Neural cell (in vitro differentiated cells): ENCODE measurements at regions not wholly inside any gene's neighbourhood (a gene's known extent, or its start where the extent isn't known, plus 50 kb on each side); places are given as distances from the start of the nearest gene placed in this dataset.

Source experiments
- H2AFZ ChIP-seq: fragments of 200-600, 300-800 bp; sonication (generic), shearing (Covaris generic); 2 replicates; pipeline ENCODE4 v1.6.0; 2014; ENCODE audit warnings: low read depth, mild to moderate bottlenecking, antibody characterized with exemption, low read length, moderate library complexity
- H3F3A ChIP-seq: fragments of 200-600 bp; shearing (Covaris generic); 2 replicates; pipeline ENCODE4 v1.6.1; 2016; ENCODE audit warnings: mild to moderate bottlenecking, moderate library complexity, mixed read lengths, antibody characterized with exemption, low read length; ENCODE audit not compliant: insufficient read depth, poor library complexity, severe bottlenecking
- H3K27ac ChIP-seq: fragments of 200-600, 300-800 bp; sonication (generic), shearing (Covaris generic); 2 replicates; pipeline ENCODE4 v1.5.1; 2014; ENCODE audit warnings: mild to moderate bottlenecking, low read length, moderate library complexity
- H3K27me3 ChIP-seq: fragments of 300-800, 200-600 bp; sonication (generic), shearing (Covaris generic); 2 replicates; pipeline ENCODE4 v1.6.0; 2014; ENCODE audit warnings: mild to moderate bottlenecking, low read depth, low read length, moderate library complexity; ENCODE audit not compliant: insufficient read depth
- H3K36me3 ChIP-seq: fragments of 300-800, 200-600 bp; sonication (generic), shearing (Covaris generic); 2 replicates; pipeline ENCODE4 v1.5.1; 2014; ENCODE audit warnings: mild to moderate bottlenecking, antibody characterized with exemption, low read length, moderate library complexity; ENCODE audit not compliant: insufficient read depth
- H3K4me2 ChIP-seq: fragments of 300-800, 200-600 bp; sonication (generic), shearing (Covaris generic); 2 replicates; pipeline ENCODE4 v1.6.0; 2014; ENCODE audit warnings: mild to moderate bottlenecking, low read length
- H3K4me3 ChIP-seq: fragments of 300-800, 200-600 bp; sonication (generic), shearing (Covaris generic); 2 replicates; pipeline ENCODE4 v1.5.1; 2014; ENCODE audit warnings: mild to moderate bottlenecking, low read length, moderate library complexity
- H3K79me2 ChIP-seq: fragments of 200-600 bp; shearing (Covaris generic); replicated peaks from 2 replicates; pipeline ENCODE4 v1.6.0; 2014; ENCODE audit warnings: mild to moderate bottlenecking, low read length, moderate library complexity; ENCODE audit not compliant: insufficient read depth
- H3K9ac ChIP-seq: fragments of 300-800, 200-600 bp; sonication (generic), shearing (Covaris generic); 2 replicates; pipeline ENCODE4 v1.6.1; 2016; ENCODE audit warnings: mild to moderate bottlenecking, low read length, mixed read lengths
- H3K9me2 ChIP-seq: fragments of 200-600 bp; shearing (Covaris generic); 2 replicates; pipeline ENCODE4 v1.6.1; 2016; ENCODE audit warnings: mild to moderate bottlenecking, low read length, mixed read lengths; ENCODE audit not compliant: insufficient read depth
- H3K9me3 ChIP-seq: fragments of 200-600, 300-800 bp; sonication (generic), shearing (Covaris generic); 2 replicates; pipeline ENCODE4 v1.6.1; 2016; ENCODE audit warnings: mild to moderate bottlenecking, mixed run types, low read length, moderate library complexity, mixed read lengths
- H4K20me1 ChIP-seq: fragments of 200-600 bp; shearing (Covaris generic); 2 replicates; pipeline ENCODE4 v1.6.1; 2016; ENCODE audit warnings: mild to moderate bottlenecking, mixed run types; ENCODE audit not compliant: insufficient read depth
- CTCF ChIP-seq: fragments of 450-650 bp; IDR thresholded peaks from 2 replicates; pipeline ENCODE4 v1.5.1; 2014; ENCODE audit warnings: antibody characterized with exemption, mild to moderate bottlenecking, moderate library complexity; ENCODE audit not compliant: poor library complexity, severe bottlenecking
- EP300 ChIP-seq: fragments of 450-650 bp; conservative IDR thresholded peaks from 2 replicates; pipeline ENCODE4 v1.6.1; 2014; ENCODE audit warnings: antibody characterized with exemption, mild to moderate bottlenecking, moderate library complexity; ENCODE audit not compliant: poor library complexity, severe bottlenecking
- EZH2 ChIP-seq: fragments of 200-600, 300-800 bp; shearing (Covaris generic), sonication (generic); IDR thresholded peaks from 2 replicates; pipeline ENCODE4 v1.6.1; 2014; ENCODE audit warnings: antibody characterized with exemption, low read length, borderline replicate concordance, mild to moderate bottlenecking; ENCODE audit not compliant: insufficient read depth, poor library complexity, severe bottlenecking
- MXI1 ChIP-seq: fragments of 450-650 bp; conservative IDR thresholded peaks from 2 replicates; pipeline ENCODE4 v1.6.1; 2014; ENCODE audit warnings: antibody characterized with exemption, mild to moderate bottlenecking; ENCODE audit not compliant: poor library complexity, severe bottlenecking
- POLR2AphosphoS5 ChIP-seq: IDR thresholded peaks from 2 replicates; pipeline ENCODE4 v1.6.1; 2012
- RAD21 ChIP-seq: fragments of 450-650 bp; conservative IDR thresholded peaks from 2 replicates; pipeline ENCODE4 v1.6.1; 2014; ENCODE audit warnings: antibody characterized with exemption, mild to moderate bottlenecking, moderate library complexity
- SMC3 ChIP-seq: fragments of 450-650 bp; conservative IDR thresholded peaks from 2 replicates; pipeline ENCODE4 v1.6.1; 2014; ENCODE audit warnings: antibody characterized with exemption, mild to moderate bottlenecking, moderate library complexity; ENCODE audit not compliant: poor library complexity
- TAF1 ChIP-seq: IDR thresholded peaks from 2 replicates; pipeline ENCODE4 v1.6.1; 2012; ENCODE audit warnings: low read depth
- TF ChIP-seq, protein P1 (sequence below): IDR thresholded peaks from 2 replicates; pipeline ENCODE4 v1.6.1; 2012; ENCODE audit warnings: borderline replicate concordance

DNA sequence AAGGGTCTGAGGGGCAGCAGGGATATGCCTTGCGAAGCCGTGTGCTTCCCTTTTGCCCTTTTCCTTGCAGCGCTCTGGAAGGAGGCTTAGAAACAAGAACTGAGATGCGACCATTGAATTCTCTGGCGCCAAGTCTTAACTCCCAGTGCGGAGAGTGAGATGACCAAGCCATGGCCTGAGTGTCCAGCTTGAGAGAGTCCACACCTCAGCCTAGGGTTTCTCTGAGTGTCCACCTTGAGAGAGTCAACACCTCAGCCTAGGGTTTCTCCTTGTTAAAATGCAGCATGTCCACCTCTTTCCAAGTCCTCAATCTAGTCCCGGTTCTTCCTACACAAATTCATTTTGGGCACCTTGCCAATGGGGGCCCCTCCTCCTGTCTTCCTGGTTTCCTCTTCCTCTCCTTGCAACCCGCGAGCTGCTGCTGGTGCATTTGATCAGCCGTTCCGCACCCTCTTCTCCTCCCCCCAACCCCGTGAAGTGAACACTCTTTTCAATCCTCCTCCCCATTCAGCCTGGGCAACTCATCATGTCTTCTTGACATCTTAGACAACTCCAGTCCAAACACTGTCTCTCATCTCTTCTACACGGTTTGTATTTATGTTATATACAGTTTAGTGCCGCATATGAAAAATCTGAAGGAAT, 178.2 kb upstream of the PITRM1 start:
- H3K9me3 ChIP-seq, result no peaks in the 10 kb centered on the region

DNA sequence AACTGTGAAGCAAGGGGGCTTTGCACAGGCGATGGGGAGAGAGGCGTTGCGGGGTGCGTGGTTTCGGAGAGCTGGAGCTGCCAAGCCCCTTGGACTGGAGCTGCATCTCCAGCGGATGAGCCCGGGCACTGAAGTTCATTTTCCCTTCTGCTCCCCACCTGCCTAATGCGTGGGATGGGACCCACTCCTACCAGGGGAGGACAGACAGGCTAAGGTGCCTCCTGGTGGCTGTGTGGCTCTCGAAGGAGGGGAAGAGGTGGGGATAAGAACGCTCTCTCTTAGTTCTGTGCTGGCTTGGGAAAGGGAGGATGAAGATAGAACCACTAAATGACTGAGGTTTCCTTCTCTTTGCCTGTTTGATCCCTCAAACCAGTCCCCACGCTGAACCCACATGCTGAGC, 177.6 kb upstream of the PITRM1 start:
- no peaks in the 10 kb centered on the region for H3K36me3 ChIP-seq
- H4K20me1 ChIP-seq, result no peaks in the 10 kb centered on the region
- H3F3A ChIP-seq, result no peaks in the 10 kb centered on the region
- H3K27me3 ChIP-seq, result no peaks in the 10 kb centered on the region
- H3K9ac ChIP-seq, result no peak overlapping the region
- no peak overlapping the region for H3K4me3 ChIP-seq
- H3K9me2 ChIP-seq, result no peaks in the 10 kb centered on the region
- no peaks in the 10 kb centered on the region for H3K9me3 ChIP-seq
- H2AFZ ChIP-seq, result no peak overlapping the region
- H3K4me2 ChIP-seq, result no peak overlapping the region
- H3K79me2 ChIP-seq, result no peaks in the 10 kb centered on the region
- no peak overlapping the region for H3K27ac ChIP-seq
- no peak for TF ChIP-seq RAD21
- TF ChIP-seq, protein P1, sequence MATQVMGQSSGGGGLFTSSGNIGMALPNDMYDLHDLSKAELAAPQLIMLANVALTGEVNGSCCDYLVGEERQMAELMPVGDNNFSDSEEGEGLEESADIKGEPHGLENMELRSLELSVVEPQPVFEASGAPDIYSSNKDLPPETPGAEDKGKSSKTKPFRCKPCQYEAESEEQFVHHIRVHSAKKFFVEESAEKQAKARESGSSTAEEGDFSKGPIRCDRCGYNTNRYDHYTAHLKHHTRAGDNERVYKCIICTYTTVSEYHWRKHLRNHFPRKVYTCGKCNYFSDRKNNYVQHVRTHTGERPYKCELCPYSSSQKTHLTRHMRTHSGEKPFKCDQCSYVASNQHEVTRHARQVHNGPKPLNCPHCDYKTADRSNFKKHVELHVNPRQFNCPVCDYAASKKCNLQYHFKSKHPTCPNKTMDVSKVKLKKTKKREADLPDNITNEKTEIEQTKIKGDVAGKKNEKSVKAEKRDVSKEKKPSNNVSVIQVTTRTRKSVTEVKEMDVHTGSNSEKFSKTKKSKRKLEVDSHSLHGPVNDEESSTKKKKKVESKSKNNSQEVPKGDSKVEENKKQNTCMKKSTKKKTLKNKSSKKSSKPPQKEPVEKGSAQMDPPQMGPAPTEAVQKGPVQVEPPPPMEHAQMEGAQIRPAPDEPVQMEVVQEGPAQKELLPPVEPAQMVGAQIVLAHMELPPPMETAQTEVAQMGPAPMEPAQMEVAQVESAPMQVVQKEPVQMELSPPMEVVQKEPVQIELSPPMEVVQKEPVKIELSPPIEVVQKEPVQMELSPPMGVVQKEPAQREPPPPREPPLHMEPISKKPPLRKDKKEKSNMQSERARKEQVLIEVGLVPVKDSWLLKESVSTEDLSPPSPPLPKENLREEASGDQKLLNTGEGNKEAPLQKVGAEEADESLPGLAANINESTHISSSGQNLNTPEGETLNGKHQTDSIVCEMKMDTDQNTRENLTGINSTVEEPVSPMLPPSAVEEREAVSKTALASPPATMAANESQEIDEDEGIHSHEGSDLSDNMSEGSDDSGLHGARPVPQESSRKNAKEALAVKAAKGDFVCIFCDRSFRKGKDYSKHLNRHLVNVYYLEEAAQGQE, result no peak
- no peak for TF ChIP-seq SMC3
- no peak for TF ChIP-seq POLR2AphosphoS5
- TF ChIP-seq TAF1, result no peak
- TF ChIP-seq EP300, result no peak
- no peak for TF ChIP-seq CTCF
- TF ChIP-seq MXI1, result no peak

More for the DNA sequence above, 178.2 kb upstream of the PITRM1 start:
- Histone ChIP-seq H3F3A (no peaks in the 10 kb centered on the region), H3K4me3 (no peak overlapping the region), H3K9me2 (no peaks in the 10 kb centered on the region), H3K4me2 (no peak overlapping the region), H2AFZ (no peak overlapping the region), H3K36me3 (no peaks in the 10 kb centered on the region), H3K27ac (no peak overlapping the region), H3K9ac (no peak overlapping the region), H4K20me1 (no peaks in the 10 kb centered on the region), H3K27me3 (no peaks in the 10 kb centered on the region), H3K79me2 (no peaks in the 10 kb centered on the region)
- TF ChIP-seq, protein P1, result no peak
- TF ChIP-seq POLR2AphosphoS5 (peak; percentile 98), MXI1 (no peak), EZH2 (no peak), EP300 (peak; percentile 99), SMC3 (no peak), RAD21 (peak; percentile 36), CTCF (no peak), TAF1 (no peak)
